BJ (cell line): ENCODE measurements at regions not wholly inside any gene's neighbourhood (a gene's known extent, or its start where the extent isn't known, plus 50 kb on each side); places are given as distances from the start of the nearest gene placed in this dataset.
"Not testable (repeated sequence)": the region's sequence is repeated elsewhere in the genome, so short reads cannot be mapped to it uniquely, and the experiment has no call there.

Experiments
- CTCF ChIA-PET: fragments of 350-600 bp; formaldehyde crosslinking; extraction: SDS; loops from one replicate; lab custom pipeline; 2021; ENCODE audit warnings: antibody characterized with exemption, inconsistent platforms; lab: Yijun Ruan, JAX
- POLR2A ChIA-PET: fragments of 300-600 bp; sonication (Branson Sonifier 250); formaldehyde crosslinking; extraction: SDS; loops from one replicate; lab custom pipeline; 2021; ENCODE audit warnings: antibody characterized with exemption; lab: Charles Lee
- DNase-seq: peaks from one replicate; pipeline ENCODE4 v3.0.0-alpha.2; 2011; ENCODE audit warnings: low read depth
- H3K27me3 ChIP-seq: 2 replicates; pipeline ENCODE4 v1.6.0; 2011; ENCODE audit warnings: low read length; ENCODE audit not compliant: control insufficient read depth, insufficient read depth
- H3K36me3 ChIP-seq: 2 replicates; pipeline ENCODE4 v1.5.1; 2011; ENCODE audit warnings: low read length; ENCODE audit not compliant: control insufficient read depth, insufficient read depth
- H3K4me3 ChIP-seq: 2 replicates; pipeline ENCODE4 v1.5.1; 2011; ENCODE audit warnings: low read depth, mild to moderate bottlenecking, control low read depth, low read length
- TF ChIP-seq, protein P1 (sequence below): IDR thresholded peaks from 2 replicates; pipeline ENCODE4 v1.5.1; 2011; ENCODE audit warnings: low read depth, mild to moderate bottlenecking, control low read depth, inconsistent platforms, low read length, moderate library complexity; ENCODE audit not compliant: insufficient read depth

DNA sequence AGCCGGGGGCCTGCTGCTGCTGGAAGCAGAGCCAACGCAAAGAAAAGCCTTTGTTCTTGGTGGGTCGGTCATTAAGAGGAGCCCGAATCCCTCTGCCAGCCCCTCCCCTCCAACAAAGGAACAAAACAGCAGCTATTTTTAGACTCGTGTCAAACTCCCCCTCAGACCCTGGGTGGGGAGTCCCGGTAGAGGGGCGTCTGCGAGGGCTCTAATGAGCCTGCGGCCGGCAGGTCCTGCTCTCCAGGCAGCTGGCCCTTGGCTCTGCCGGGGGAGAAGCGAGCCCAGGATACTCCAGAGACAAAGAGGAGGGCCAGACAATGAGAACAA, 114.0 kb downstream of the LHX2 start:
- no peak for DNase-seq
- H3K4me3 ChIP-seq = no peak overlapping the region
- TF ChIP-seq, protein P1, sequence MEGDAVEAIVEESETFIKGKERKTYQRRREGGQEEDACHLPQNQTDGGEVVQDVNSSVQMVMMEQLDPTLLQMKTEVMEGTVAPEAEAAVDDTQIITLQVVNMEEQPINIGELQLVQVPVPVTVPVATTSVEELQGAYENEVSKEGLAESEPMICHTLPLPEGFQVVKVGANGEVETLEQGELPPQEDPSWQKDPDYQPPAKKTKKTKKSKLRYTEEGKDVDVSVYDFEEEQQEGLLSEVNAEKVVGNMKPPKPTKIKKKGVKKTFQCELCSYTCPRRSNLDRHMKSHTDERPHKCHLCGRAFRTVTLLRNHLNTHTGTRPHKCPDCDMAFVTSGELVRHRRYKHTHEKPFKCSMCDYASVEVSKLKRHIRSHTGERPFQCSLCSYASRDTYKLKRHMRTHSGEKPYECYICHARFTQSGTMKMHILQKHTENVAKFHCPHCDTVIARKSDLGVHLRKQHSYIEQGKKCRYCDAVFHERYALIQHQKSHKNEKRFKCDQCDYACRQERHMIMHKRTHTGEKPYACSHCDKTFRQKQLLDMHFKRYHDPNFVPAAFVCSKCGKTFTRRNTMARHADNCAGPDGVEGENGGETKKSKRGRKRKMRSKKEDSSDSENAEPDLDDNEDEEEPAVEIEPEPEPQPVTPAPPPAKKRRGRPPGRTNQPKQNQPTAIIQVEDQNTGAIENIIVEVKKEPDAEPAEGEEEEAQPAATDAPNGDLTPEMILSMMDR = no peak
- CTCF ChIA-PET = interaction anchor here (0.6 to 8.0 kb wide), 15 partner anchors 11 to 1232 kb away, joined by 3 to 99 read pairs (median 6); no protein-coding TSS in a partner anchor
- H3K27me3 ChIP-seq = no peaks in the 10 kb centered on the region
- POLR2A ChIA-PET = interaction anchor here (0.7 kb wide), 1 partner anchor 15 kb away, joined by 4 read pairs; no protein-coding TSS in a partner anchor
- no peaks in the 10 kb centered on the region for H3K36me3 ChIP-seq

GRCh38 chr9:124126648-124127646, 115.4 kb downstream of the LHX2 start:
- ChIA-PET CTCF (interaction anchor here (0.6 to 8.0 kb wide), 44 partner anchors 9 to 764 kb away, joined by 3 to 99 read pairs (median 4); no protein-coding TSS in a partner anchor), POLR2A (no interaction called here)
- no peaks in the 10 kb centered on the region for H3K36me3 ChIP-seq
- no peak for DNase-seq
- no peaks in the 10 kb centered on the region for H3K27me3 ChIP-seq
- H3K4me3 ChIP-seq = no peak overlapping the region
- TF ChIP-seq, protein P1 = peak; percentile 94

DNA sequence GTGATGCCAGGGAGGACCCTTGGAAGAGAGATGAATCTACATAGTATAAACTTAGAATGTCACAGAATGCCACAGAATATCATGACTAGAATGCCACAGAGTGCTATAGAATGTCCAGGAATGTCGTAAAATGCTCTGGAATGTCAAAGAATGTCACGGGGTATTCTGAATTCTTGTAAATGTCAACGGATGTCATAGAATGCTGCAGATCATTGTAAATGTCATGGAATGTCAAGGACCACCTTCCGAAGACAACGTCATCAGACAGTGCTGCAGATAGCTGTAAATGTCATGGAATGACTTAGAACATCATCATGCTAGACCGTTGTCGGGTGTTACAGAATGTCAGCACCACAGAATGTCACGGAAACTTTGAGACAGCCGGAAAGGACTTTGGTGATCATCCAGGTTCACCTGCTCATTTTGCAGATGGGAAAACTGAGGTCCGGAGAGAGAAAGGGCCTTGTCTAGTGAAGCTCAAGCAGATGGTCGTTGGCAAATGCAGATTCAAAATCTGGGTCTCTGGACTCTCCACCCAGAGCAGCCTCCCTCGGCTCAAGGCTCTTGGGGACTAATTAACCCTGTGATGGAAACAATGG, 117.1 kb downstream of the LHX2 start:
- ChIA-PET CTCF (interaction anchor here (0.7 to 8.0 kb wide), 4 partner anchors 169 to 263 kb away, joined by 3 to 99 read pairs (median 10); no protein-coding TSS in a partner anchor), POLR2A (no interaction called here)
- no peaks in the 10 kb centered on the region for H3K36me3 ChIP-seq

GRCh38 chr9:124130277-124131075, 118.9 kb downstream of the LHX2 start:
- TF ChIP-seq, protein P1 = no peak
- H3K4me3 ChIP-seq = no peak overlapping the region
- ChIA-PET POLR2A (no interaction called here), CTCF (no interaction called here)
- DNase-seq = no peak
- H3K27me3 ChIP-seq = no peaks in the 10 kb centered on the region
- no peaks in the 10 kb centered on the region for H3K36me3 ChIP-seq

More for the DNA sequence above, 117.1 kb downstream of the LHX2 start:
- no peak overlapping the region for H3K4me3 ChIP-seq
- peak; percentile 22 for DNase-seq
- TF ChIP-seq, protein P1 = no peak
- no peaks in the 10 kb centered on the region for H3K27me3 ChIP-seq

DNA sequence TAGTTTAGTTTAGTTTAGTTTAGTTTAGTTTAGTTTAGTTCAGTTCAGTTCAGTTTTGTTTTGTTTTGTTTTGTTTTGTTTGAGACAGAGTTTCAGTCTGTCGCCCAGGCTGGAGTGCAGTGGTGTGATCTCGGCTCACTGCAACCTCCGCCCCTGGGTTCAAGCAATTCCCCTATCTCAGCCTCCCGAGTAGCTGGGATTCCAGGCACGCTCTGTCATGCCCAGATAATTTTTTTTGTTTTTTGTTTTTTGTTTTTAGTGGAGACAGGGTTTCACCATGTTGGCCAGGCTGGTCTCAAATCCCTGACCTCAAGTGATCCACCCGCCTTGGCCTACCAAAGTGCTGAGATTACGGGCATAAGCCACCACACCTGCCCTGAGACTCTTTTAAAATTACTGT, 120.0 kb downstream of the LHX2 start:
- DNase-seq, POLR2A ChIA-PET: not testable (repeated sequence)
- CTCF ChIA-PET = interaction anchor here (0.8 to 1.6 kb wide), 2 partner anchors 194 to 196 kb away, joined by 3 to 4 read pairs; no protein-coding TSS in a partner anchor

More for the DNA sequence above, 120.0 kb downstream of the LHX2 start:
- not testable (repeated sequence) for H3K4me3 ChIP-seq, H3K27me3 ChIP-seq, H3K36me3 ChIP-seq
